ENCODE measurements at regions not wholly inside any gene's neighbourhood (a gene's known extent, or its start where the extent isn't known, plus 50 kb on each side); places are given as distances from the start of the nearest gene placed in this dataset.
"Not testable (repeated sequence)": the region's sequence is repeated elsewhere in the genome, so short reads cannot be mapped to it uniquely, and the experiment has no call there.

DNA sequence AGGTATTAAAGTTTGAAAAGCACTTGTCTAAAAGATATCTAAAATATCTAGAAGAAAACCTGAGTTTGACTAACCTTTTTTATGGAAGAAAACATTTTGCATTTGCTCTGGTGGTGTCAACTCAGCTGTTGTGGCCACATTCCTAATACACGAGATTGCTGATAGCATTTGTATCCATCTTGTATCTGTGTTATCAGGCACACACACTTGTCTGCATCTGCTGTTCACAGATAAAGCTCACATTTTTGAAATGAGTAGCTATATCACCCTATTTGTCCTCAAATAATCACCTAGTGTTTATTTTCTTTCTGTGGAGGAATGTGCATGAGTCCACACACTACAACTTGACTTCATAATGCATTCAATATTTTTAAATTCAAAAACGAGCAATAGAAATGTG is 632.3 kb upstream of the NR2F2 start:
- Histone ChIP-seq H3K27me3 (replicated peaks; ENCODE audit: insufficient read depth, low read length) (no peaks in the 10 kb centered on the region), H2AFZ (ENCODE audit: low read length) (no peak overlapping the region), H3K36me3 (replicated peaks; ENCODE audit: insufficient read depth, low read length) (no peaks in the 10 kb centered on the region), H3K4me2 (ENCODE audit: low read depth, low read length) (no peak overlapping the region), H3K4me3 (ENCODE audit: low read length) (no peak overlapping the region), H3K9me2 (replicated peaks; ENCODE audit: insufficient read depth, low read length) (no peaks in the 10 kb centered on the region), H3F3A (ENCODE audit: insufficient read depth, low read length) (no peaks in the 10 kb centered on the region), H3K27ac (ENCODE audit: low read length) (no peak overlapping the region), H3K9me3 (replicated peaks; ENCODE audit: insufficient read depth, low read length) (no peaks in the 10 kb centered on the region), H4K20me1 (ENCODE audit: insufficient read depth, low read length) (no peaks in the 10 kb centered on the region), H3K4me1 (ENCODE audit: low read length) (no peaks in the 10 kb centered on the region), H3K9ac (ENCODE audit: low read length) (no peak overlapping the region), H3K79me2 (ENCODE audit: low read length) (no peaks in the 10 kb centered on the region)
- TF ChIP-seq, protein P1, sequence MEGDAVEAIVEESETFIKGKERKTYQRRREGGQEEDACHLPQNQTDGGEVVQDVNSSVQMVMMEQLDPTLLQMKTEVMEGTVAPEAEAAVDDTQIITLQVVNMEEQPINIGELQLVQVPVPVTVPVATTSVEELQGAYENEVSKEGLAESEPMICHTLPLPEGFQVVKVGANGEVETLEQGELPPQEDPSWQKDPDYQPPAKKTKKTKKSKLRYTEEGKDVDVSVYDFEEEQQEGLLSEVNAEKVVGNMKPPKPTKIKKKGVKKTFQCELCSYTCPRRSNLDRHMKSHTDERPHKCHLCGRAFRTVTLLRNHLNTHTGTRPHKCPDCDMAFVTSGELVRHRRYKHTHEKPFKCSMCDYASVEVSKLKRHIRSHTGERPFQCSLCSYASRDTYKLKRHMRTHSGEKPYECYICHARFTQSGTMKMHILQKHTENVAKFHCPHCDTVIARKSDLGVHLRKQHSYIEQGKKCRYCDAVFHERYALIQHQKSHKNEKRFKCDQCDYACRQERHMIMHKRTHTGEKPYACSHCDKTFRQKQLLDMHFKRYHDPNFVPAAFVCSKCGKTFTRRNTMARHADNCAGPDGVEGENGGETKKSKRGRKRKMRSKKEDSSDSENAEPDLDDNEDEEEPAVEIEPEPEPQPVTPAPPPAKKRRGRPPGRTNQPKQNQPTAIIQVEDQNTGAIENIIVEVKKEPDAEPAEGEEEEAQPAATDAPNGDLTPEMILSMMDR (IDR thresholded peaks at IDR 0.05; ENCODE audit: low read length), result no peak
- TF ChIP-seq EZH2 (optimal IDR thresholded peaks at IDR 0.05; ENCODE audit: low read depth, low read length) (no peak), EZH2phosphoT487 (IDR thresholded peaks at IDR 0.05; ENCODE audit: low read length) (no peak)
- no peak for DNase-seq

DNA sequence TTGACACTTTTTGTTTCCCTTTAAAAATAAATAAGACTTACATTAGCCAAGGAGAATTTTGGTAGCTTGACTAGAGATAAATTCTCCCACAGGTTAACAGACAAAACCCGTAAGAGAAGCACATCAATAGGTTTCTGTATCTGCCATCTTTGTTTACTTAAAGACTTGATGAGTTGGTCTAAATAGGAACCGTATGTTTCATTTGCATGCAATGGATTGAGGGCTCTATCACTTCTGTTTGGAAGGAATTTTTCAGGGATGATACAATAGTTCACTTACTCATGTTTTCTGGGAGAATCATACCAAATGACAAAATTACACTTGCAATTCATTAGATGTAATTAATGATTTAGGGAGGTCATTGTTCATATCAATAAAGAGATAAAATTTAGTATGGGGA is 631.5 kb upstream of the NR2F2 start:
- Histone ChIP-seq H3K4me1 (ENCODE audit: low read length) (no peaks in the 10 kb centered on the region), H3K9me3 (replicated peaks; ENCODE audit: insufficient read depth, low read length) (no peaks in the 10 kb centered on the region), H4K20me1 (ENCODE audit: insufficient read depth, low read length) (no peaks in the 10 kb centered on the region), H3K4me3 (ENCODE audit: low read length) (no peak overlapping the region), H3K79me2 (ENCODE audit: low read length) (no peaks in the 10 kb centered on the region), H3K36me3 (replicated peaks; ENCODE audit: insufficient read depth, low read length) (no peaks in the 10 kb centered on the region), H2AFZ (ENCODE audit: low read length) (no peak overlapping the region), H3K9me2 (replicated peaks; ENCODE audit: insufficient read depth, low read length) (no peaks in the 10 kb centered on the region), H3K27me3 (replicated peaks; ENCODE audit: insufficient read depth, low read length) (no peaks in the 10 kb centered on the region), H3K4me2 (ENCODE audit: low read depth, low read length) (no peak overlapping the region), H3K27ac (ENCODE audit: low read length) (no peak overlapping the region), H3F3A (ENCODE audit: insufficient read depth, low read length) (no peaks in the 10 kb centered on the region), H3K9ac (ENCODE audit: low read length) (no peak overlapping the region)
- TF ChIP-seq EZH2phosphoT487 (IDR thresholded peaks at IDR 0.05; ENCODE audit: low read length) (no peak), EZH2 (optimal IDR thresholded peaks at IDR 0.05; ENCODE audit: low read depth, low read length) (no peak)
- TF ChIP-seq, protein P1 (IDR thresholded peaks at IDR 0.05; ENCODE audit: low read length), result no peak
- no peak for DNase-seq

DNA sequence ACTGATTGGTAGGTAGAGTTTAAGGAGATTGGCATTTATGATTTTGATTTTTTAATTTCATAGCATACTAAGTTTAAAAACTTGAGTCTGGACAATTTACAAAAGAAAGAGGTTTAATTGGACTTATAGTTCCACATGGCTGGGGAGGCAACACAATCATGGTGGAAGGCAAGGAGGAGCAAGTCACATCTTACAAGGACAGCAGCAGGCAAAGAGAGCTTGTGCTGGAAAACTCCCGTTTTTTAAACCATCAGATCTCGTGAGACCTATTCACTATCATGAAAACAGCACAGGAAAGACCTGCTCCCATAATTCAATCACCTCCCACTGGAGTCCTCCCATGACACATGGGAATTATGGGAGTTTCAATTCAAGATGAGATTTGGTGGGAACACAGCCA is 630.9 kb upstream of the NR2F2 start:
- no peak overlapping the region for H3K4me3 ChIP-seq (ENCODE audit: low read length)
- no peaks in the 10 kb centered on the region for H3K36me3 ChIP-seq (replicated peaks; ENCODE audit: insufficient read depth, low read length)
- TF ChIP-seq EZH2phosphoT487 (IDR thresholded peaks at IDR 0.05; ENCODE audit: low read length), result no peak
- TF ChIP-seq EZH2 (optimal IDR thresholded peaks at IDR 0.05; ENCODE audit: low read depth, low read length), result no peak
- TF ChIP-seq, protein P1 (IDR thresholded peaks at IDR 0.05; ENCODE audit: low read length), result no peak
- no peaks in the 10 kb centered on the region for H3K79me2 ChIP-seq (ENCODE audit: low read length)
- H4K20me1 ChIP-seq (ENCODE audit: insufficient read depth, low read length), result no peaks in the 10 kb centered on the region
- H3K27me3 ChIP-seq (replicated peaks; ENCODE audit: insufficient read depth, low read length), result no peaks in the 10 kb centered on the region
- no peak overlapping the region for H2AFZ ChIP-seq (ENCODE audit: low read length)
- no peak overlapping the region for H3K4me2 ChIP-seq (ENCODE audit: low read depth, low read length)
- no peaks in the 10 kb centered on the region for H3K9me2 ChIP-seq (replicated peaks; ENCODE audit: insufficient read depth, low read length)
- H3K9ac ChIP-seq (ENCODE audit: low read length), result no peak overlapping the region
- H3K9me3 ChIP-seq (replicated peaks; ENCODE audit: insufficient read depth, low read length), result no peaks in the 10 kb centered on the region
- H3K4me1 ChIP-seq (ENCODE audit: low read length), result no peaks in the 10 kb centered on the region
- H3K27ac ChIP-seq (ENCODE audit: low read length), result no peak overlapping the region
- H3F3A ChIP-seq (ENCODE audit: insufficient read depth, low read length), result no peaks in the 10 kb centered on the region
- no peak for DNase-seq

DNA sequence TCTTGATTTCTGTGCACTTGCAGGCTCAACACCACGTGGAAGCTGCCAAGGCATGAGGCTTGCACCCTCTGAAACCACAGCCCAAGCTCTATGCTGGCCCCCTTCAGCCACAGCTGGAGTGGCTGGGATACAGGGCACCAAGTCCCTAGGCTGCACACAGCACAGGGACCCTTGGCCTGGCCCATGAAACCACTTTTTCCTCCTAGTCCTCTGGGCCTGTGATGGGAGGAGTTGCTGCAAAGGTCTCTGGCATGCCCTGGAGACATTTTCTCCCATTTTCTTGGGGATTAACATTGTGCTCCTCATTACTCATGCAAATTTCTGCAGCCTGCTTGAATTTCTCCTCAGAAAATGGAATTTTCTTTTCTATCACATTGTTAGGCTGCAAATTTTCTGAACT is 629.8 kb upstream of the NR2F2 start:
- not testable (repeated sequence) for H4K20me1 ChIP-seq (ENCODE audit: insufficient read depth, low read length); H3K9ac ChIP-seq (ENCODE audit: low read length); H3K4me1 ChIP-seq (ENCODE audit: low read length)

More for the DNA sequence above, 629.8 kb upstream of the NR2F2 start:
- not testable (repeated sequence) for DNase-seq; H2AFZ ChIP-seq (ENCODE audit: low read length); H3K79me2 ChIP-seq (ENCODE audit: low read length); H3K27me3 ChIP-seq (replicated peaks; ENCODE audit: insufficient read depth, low read length); H3K9me2 ChIP-seq (replicated peaks; ENCODE audit: insufficient read depth, low read length); H3K4me2 ChIP-seq (ENCODE audit: low read depth, low read length); H3F3A ChIP-seq (ENCODE audit: insufficient read depth, low read length); H3K9me3 ChIP-seq (replicated peaks; ENCODE audit: insufficient read depth, low read length); H3K36me3 ChIP-seq (replicated peaks; ENCODE audit: insufficient read depth, low read length); H3K4me3 ChIP-seq (ENCODE audit: low read length); H3K27ac ChIP-seq (ENCODE audit: low read length)

Data from MM.1S (cell line).